RWPE2 (cell line): ENCODE measurements at regions not wholly inside any gene's neighbourhood (a gene's known extent, or its start where the extent isn't known, plus 50 kb on each side); places are given as distances from the start of the nearest gene placed in this dataset.

Source experiments
- ATAC-seq: fragments of 200-7000 bp; cut with Tn5 transposase; 3 replicates; pipeline ENCODE4 v1.9.1; 2021; ENCODE audit warnings: low read depth
- DNase-seq: peaks from one replicate; pipeline ENCODE4 v3.0.0-alpha.2; 2020; ENCODE audit warnings: low spot score
- H3K27ac ChIP-seq: fragments of 450-650 bp; 2 replicates; pipeline ENCODE4 v1.5.1; 2017; ENCODE audit warnings: mild to moderate bottlenecking; ENCODE audit not compliant: poor library complexity, severe bottlenecking
- H3K27me3 ChIP-seq: fragments of 250-450 bp; sonication (Bioruptor Pico); 2 replicates; pipeline ENCODE4 v1.5.1; 2021; ENCODE audit warnings: mild to moderate bottlenecking, moderate library complexity; ENCODE audit not compliant: insufficient read depth, poor library complexity, severe bottlenecking
- H3K36me3 ChIP-seq: fragments of 250-450 bp; sonication (Bioruptor Pico); 2 replicates; pipeline ENCODE4 v1.5.1; 2020; ENCODE audit warnings: low read depth, mild to moderate bottlenecking, moderate library complexity
- H3K4me1 ChIP-seq: fragments of 250-450 bp; sonication (Bioruptor Pico); 2 replicates; pipeline ENCODE4 v1.5.1; 2021; ENCODE audit warnings: mild to moderate bottlenecking, moderate library complexity; ENCODE audit not compliant: insufficient read depth, poor library complexity, severe bottlenecking
- H3K4me3 ChIP-seq: fragments of 250-450 bp; sonication (Bioruptor Pico); 2 replicates; pipeline ENCODE4 v1.5.1; 2021; ENCODE audit warnings: mild to moderate bottlenecking, moderate library complexity; ENCODE audit not compliant: severe bottlenecking
- H3K9me3 ChIP-seq: fragments of 250-450 bp; sonication (Bioruptor Pico); 2 replicates; pipeline ENCODE4 v1.5.1; 2021; ENCODE audit warnings: mild to moderate bottlenecking, moderate library complexity; ENCODE audit not compliant: severe bottlenecking
- CTCF ChIP-seq: fragments of 450-650 bp; IDR thresholded peaks from one replicate; pipeline ENCODE4 v1.5.1; 2017; ENCODE audit warnings: mild to moderate bottlenecking, moderate library complexity; ENCODE audit not compliant: poor library complexity, severe bottlenecking

GRCh38 chr1:184163674-184164465 lies 112.3 kb downstream of the TSEN15 start:
- Histone ChIP-seq H3K36me3 (no peaks in the 10 kb centered on the region), H3K27me3 (no peaks in the 10 kb centered on the region), H3K4me1 (no peaks in the 10 kb centered on the region), H3K4me3 (no peak overlapping the region), H3K27ac (no peak overlapping the region), H3K9me3 (no peaks in the 10 kb centered on the region)
- DNase-seq (no peak), ATAC-seq (peak; percentile 73)
- TF ChIP-seq CTCF, result no peak

GRCh38 chr1:184164536-184164935 lies 113.0 kb downstream of the TSEN15 start:
- Histone ChIP-seq H3K9me3 (no peaks in the 10 kb centered on the region), H3K4me3 (no peak overlapping the region), H3K27me3 (no peaks in the 10 kb centered on the region), H3K4me1 (no peaks in the 10 kb centered on the region), H3K36me3 (no peaks in the 10 kb centered on the region), H3K27ac (no peak overlapping the region)
- ATAC-seq, result no peak
- TF ChIP-seq CTCF, result no peak
- no peak for DNase-seq

GRCh38 chr1:184166485-184166884 lies 115.0 kb downstream of the TSEN15 start:
- no peak overlapping the region for H3K27ac ChIP-seq
- H3K27me3 ChIP-seq, result no peaks in the 10 kb centered on the region
- no peaks in the 10 kb centered on the region for H3K4me1 ChIP-seq
- TF ChIP-seq CTCF, result no peak
- no peak for DNase-seq
- H3K9me3 ChIP-seq, result no peaks in the 10 kb centered on the region
- no peak overlapping the region for H3K4me3 ChIP-seq
- ATAC-seq, result no peak
- H3K36me3 ChIP-seq, result no peaks in the 10 kb centered on the region

GRCh38 chr1:184167352-184167751 lies 115.8 kb downstream of the TSEN15 start:
- no peaks in the 10 kb centered on the region for H3K9me3 ChIP-seq
- H3K4me3 ChIP-seq, result no peak overlapping the region
- no peaks in the 10 kb centered on the region for H3K4me1 ChIP-seq
- TF ChIP-seq CTCF, result no peak
- H3K36me3 ChIP-seq, result no peaks in the 10 kb centered on the region
- H3K27ac ChIP-seq, result no peak overlapping the region
- DNase-seq (no peak), ATAC-seq (no peak)
- no peaks in the 10 kb centered on the region for H3K27me3 ChIP-seq

GRCh38 chr1:184170719-184171118 lies 119.2 kb downstream of the TSEN15 start:
- Histone ChIP-seq H3K36me3 (no peaks in the 10 kb centered on the region), H3K4me3 (no peak overlapping the region), H3K4me1 (no peaks in the 10 kb centered on the region), H3K9me3 (no peaks in the 10 kb centered on the region), H3K27me3 (no peaks in the 10 kb centered on the region), H3K27ac (no peak overlapping the region)
- TF ChIP-seq CTCF, result no peak
- DNase-seq (no peak), ATAC-seq (no peak)
